SK-N-SH (cell line): ENCODE measurements at regions not wholly inside any gene's neighbourhood (a gene's known extent, or its start where the extent isn't known, plus 50 kb on each side); places are given as distances from the start of the nearest gene placed in this dataset.

Experiments used
- CTCF ChIP-seq: fragments of 200-600 bp; sonication (generic); IDR thresholded peaks from 2 replicates; pipeline ENCODE4 v1.6.1; 2017; ENCODE audit warnings: antibody characterized with exemption, mild to moderate bottlenecking, moderate library complexity
- ELF1 ChIP-seq: IDR thresholded peaks from 2 replicates; pipeline ENCODE4 v1.4.0; 2012
- POLR2AphosphoS5 ChIP-seq: IDR thresholded peaks from 2 replicates; pipeline ENCODE4 v1.6.1; 2012; ENCODE audit warnings: low read depth, low read length
- REST ChIP-seq: IDR thresholded peaks from 2 replicates; pipeline ENCODE4 v1.6.1; 2012; ENCODE audit warnings: mild to moderate bottlenecking, low read depth, low read length, moderate library complexity

- TF ChIP-seq CTCF, result no peak
- no peak for TF ChIP-seq POLR2AphosphoS5
- TF ChIP-seq REST, result no peak
- TF ChIP-seq ELF1, result no peak
These were observed 95.1 kb upstream of the UMPS start for GRCh38 chr3:124635169-124635539.
